Stimulated activated CD8-positive, alpha-beta memory T cell treated with anti-CD3 and anti-CD28 coated beads, Interleukin-15, amount 100 ng/mL, for 1 hour (primary cell): ENCODE measurements at regions not wholly inside any gene's neighbourhood (a gene's known extent, or its start where the extent isn't known, plus 50 kb on each side); places are given as distances from the start of the nearest gene placed in this dataset.
"Not testable (repeated sequence)": the region's sequence is repeated elsewhere in the genome, so short reads cannot be mapped to it uniquely, and the experiment has no call there.

Source experiments
- DNase-seq: peaks from one replicate; pipeline ENCODE4 v3.0.0-alpha.2; 2020; ENCODE audit warnings: low read depth

- peak; percentile 9 for DNase-seq
Observed at GRCh38 chr10:28991333-28992270, 297.3 kb upstream of the LYZL1 start.

DNA sequence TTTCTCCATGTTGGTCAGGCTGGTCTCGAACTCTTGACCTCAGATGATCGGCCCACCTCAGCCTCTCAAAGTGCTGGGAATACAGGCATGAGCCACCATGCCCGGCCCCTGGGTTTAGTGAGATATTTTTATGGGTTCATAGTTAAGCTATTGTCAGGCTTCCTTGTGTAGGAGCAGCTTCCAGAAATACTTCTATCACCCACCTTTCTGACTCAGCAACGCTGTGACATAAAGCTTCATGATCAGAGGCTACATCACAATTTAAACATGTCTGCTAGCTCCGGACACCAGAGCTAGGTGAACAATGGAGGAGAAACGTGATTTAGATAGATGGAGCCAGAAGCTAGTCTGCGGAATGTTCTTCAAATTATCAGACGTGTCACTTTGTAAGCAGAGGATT, 295.8 kb upstream of the LYZL1 start:
- DNase-seq, result no peak

- DNase-seq, result no peak
Observed at GRCh38 chr10:28993861-28994260, 295.0 kb upstream of the LYZL1 start.

DNA sequence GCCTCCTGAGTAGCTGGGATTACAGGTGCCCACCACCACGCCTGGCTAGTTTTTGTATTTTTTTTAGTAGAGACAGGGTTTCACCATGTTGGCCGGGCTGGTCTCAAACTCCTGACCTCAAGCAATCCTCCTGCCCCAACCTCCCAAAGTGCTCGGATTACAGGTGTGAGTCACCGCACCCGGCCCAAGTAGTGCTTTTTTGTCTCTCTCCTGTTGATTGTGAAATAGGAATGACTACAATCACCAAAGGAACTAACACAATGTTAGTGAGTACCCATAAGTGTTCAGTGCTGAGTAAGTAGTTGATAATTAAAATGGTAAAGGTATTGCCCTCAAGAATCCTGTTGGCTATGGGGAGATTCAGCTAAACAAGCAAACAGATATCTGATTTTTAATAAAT, 294.1 kb upstream of the LYZL1 start:
- not testable (repeated sequence) for DNase-seq

GRCh38 chr10:28995497-28995896, 293.4 kb upstream of the LYZL1 start:
- DNase-seq, result no peak

- no peak for DNase-seq
Observed at GRCh38 chr10:28996345-28996744, 292.5 kb upstream of the LYZL1 start.

DNA sequence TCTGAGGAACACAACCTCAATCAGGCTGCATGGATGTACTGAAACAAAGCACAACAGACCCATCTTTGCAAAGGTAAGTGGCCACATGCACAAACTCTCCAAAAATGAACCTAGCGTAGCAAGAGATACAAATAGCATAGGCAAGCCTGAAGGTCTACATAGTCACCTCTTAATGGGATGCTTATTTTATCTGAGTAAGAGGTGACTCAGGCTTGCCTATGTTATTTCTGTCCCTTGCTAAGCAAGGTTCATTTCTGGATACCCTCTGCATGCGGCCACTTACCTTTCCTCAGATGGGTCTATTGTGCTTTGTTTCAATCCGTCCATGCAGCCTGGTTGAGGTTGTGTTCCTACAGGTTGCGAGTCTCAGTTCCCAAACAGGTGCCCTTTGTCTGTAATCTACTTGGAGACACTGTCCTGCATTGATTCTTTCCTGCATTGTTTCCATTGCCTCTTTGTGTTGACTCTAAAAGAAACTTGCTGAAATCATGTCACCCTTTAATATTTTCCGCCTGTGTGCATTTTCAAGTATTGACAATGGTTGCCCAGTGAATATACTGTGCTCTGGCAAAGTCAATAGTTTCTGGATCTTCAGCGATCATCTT, 291.8 kb upstream of the LYZL1 start:
- DNase-seq, result no peak

DNA sequence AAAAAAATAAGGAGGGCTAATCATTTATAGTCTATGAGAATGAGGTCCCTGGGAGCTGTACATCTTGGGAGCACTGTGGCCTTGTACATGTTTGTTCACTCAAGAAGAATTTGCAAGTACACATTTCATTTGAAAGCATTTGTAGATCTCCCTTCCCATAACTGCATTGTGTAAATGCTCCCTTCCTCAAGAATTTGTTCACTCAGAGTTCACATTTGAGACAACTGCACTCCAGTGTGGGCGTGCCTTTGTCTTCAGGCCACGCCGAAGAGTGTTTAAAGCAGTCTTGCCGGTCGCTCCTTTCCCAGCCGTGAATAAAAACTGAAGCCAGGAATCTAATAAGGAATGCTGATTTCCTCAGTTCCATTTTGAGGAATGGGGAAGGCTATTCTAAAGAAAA, 291.1 kb upstream of the LYZL1 start:
- no peak for DNase-seq

DNA sequence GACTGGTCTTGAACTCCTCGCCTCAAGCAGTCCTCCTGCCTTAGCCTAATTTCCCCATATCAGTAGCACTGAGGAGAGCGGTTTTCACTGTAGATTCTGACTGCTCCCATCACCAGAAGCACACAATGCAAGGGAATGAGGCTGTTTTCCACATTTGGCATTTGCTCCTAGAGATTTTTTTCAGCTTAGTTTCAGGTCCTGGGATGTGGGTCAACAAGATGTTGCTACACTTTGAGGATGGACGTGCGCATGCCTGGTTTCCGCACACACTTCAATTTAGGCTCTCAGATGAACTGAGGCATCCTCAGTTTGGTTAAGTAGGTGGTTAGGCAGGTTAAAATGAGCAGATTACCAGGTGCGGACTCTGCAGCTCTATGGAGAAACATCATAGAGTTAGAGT, 287.1 kb upstream of the LYZL1 start:
- DNase-seq, result no peak

DNA sequence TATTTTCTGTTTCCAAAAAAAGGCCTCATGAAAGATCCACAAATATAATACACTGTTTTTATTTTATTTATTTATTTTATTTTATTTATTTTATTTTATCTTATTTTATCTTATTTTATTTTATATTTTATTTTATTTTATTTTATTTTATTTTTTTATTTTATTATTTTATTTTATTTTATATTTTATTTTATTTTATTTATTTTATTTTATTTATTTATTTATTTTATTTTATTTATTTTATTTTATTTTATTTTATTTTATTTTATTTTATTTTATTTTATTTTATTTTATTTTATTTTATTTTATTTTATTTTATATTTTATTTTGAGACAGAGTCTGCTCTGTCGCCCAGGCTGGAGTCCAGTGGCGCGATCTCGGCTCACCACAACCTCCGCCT, 285.9 kb upstream of the LYZL1 start:
- not testable (repeated sequence) for DNase-seq

DNA sequence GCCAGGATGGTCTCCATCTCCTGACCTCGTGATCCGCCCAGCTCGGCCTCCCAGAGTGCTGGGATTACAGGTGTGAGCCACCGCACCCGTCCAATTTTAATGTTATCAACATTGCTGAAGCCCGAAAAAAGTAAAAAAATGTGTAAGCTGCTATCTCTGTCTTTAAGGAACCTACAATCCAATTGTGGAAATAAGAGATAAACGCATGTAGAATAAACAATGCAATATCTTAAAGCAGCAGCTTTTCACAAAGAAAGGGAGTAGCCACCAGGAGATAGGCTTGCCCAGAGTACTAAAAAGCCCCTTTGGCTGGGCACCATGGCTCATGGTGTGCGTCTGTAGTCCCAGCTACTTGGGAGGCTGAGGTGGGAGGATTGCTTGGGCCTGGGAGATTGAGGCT, 282.9 kb upstream of the LYZL1 start:
- no peak for DNase-seq

DNA sequence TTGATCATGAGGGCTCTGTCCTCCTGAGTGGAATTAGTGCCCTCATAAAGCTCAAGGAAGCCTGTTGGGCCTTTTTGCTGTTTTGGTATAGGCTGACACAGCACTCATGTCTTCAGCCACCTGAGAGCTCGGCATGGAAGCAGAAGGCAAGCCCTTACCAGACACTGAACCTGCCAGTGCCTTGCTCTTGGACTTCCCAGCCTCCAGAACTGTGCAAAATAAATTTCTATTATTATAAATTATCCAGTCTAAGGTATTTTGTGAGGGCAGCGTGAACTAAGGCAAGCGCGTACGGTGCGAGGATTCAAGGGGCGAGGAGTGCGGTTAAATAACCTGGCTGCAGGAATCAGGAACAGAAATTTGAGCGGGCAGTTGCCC, 281.5 kb upstream of the LYZL1 start:
- no peak for DNase-seq

GRCh38 chr10:29007748-29008610, 280.9 kb upstream of the LYZL1 start:
- DNase-seq, result no peak

DNA sequence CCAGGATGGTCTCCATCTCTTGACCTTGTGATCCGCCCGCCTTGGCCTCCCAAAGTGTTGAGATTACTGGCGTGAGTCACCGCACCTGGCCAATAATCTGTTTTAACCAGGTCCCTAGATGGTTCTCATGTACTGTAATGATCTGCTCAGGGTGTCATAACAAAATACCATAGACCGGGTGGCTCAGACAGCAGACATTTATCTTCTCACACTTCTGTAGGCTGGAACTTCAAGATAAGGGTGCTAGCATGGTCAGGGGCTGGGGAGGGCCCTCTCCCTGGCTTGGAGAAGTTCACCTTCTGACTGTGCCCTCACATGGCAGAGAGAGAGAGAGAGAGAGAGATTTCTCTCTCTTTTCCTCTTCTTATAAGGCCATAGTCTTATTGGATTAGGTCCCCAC, 279.4 kb upstream of the LYZL1 start:
- DNase-seq, result no peak

DNA sequence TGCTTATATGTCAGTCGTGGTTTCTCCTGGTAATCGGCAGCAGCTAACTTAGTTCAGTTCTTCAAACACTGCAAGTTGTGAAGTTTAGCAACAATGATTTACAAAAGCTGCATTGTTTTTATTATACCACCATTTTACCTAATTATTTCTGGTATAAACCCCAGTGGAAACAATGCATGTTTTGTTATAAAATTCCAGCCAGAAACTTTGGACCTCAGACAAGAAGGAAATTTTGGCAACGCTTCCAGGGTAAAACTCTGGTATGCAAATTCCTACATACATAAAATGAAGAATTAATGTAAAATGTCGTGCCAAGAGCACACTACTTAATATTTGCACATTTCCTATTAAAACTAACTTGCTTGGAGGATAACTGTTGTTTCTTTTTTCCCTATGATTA, 277.4 kb upstream of the LYZL1 start:
- DNase-seq, result no peak

DNA sequence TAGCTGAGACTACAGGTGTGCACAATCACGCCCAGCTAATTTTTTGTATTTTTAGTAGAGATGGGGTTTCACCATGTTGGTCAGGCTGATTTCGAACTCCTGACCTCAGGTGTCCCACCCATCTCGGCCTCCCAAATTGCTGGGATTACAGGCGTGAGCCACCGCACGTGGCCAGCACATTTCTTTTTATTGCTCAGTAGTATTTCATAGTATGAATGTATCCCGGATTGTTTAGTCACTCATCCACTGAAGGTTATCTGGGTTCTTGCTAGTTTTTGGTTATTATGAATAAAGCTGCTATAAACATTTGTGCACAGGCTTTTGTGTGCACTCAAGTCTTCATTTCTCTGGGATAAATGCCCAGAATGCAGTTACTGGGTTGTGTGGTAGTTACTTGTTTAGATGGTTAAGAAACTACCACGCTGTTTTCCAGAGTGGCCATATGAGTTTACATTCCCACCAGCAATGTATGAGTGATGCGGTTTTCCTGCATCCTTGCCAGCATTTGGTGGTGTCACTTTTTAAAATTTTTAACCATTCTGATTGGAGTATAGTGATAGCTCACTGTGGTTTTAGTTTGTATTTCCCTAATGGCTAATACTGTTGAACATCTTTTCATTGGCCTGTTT, 275.8 kb upstream of the LYZL1 start:
- DNase-seq, result no peak

DNA sequence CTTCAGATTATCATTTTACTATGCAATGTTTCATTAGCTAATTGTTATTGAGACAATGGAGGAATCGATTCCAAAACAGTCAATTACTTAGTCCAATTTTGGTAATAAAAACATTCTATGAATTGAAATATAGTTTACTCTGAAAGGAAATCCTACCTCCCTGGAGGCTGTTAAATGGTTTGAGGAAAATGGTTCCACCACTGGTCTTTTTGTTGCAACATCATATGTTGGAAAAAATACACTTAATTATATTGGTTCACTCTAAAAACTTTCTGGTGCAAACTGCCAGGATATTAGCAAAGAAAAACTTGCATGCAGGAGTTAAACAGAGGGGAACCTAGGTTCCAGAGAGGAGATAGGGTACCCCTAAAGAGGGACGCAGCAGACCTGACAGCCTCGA, 267.3 kb upstream of the LYZL1 start:
- DNase-seq, result no peak

GRCh38 chr10:29022513-29022912, 266.4 kb upstream of the LYZL1 start:
- DNase-seq, result no peak

GRCh38 chr10:29023678-29024077, 265.2 kb upstream of the LYZL1 start:
- no peak for DNase-seq

DNA sequence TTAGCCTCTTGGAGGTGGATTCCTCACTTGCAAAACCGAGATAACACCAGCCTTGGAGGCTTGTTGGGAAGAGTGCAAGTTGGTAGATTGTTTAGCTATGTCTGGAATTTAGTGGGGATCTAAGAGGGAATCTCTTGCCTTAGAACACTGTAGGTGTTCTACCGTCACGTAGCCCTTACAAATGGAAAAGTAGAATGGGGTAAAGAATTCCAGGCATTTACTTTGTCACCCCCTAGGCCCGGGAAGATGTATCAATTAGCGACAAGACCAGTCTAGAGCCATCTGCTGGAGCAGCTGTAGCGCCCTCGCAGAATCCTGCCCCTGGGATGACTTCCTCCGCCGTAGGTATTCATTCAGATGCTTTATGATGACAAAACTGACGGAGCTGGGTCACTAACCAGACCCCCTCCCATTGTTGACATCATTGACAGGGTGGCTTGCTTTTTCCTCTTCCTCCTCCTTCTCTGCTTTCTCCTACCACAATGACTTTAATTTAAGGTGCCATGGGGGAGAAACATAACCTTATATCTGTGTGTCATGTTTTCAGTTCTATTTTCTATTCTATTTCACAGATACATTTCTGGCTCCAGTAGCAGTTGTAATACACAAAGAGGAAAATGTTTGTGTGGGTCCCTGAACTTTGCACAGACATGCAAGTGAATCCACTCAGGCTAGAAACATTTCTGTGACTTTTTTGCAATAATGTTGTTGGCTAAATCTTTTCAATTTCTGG, 262.6 kb upstream of the LYZL1 start:
- DNase-seq, result no peak

GRCh38 chr10:29026802-29027580, 261.9 kb upstream of the LYZL1 start:
- no peak for DNase-seq
